B cell (primary cell): ENCODE measurements at regions not wholly inside any gene's neighbourhood (a gene's known extent, or its start where the extent isn't known, plus 50 kb on each side); places are given as distances from the start of the nearest gene placed in this dataset.

Experiments
- ATAC-seq: fragments of 200-7000 bp; cut with Tn5 transposase; one replicate; pipeline ENCODE4 v1.10.0; 2021; ENCODE audit warnings: low read depth, mild to moderate bottlenecking, moderate number of reproducible peaks, moderate library complexity
- CTCF ChIA-PET: fragments of 350-600 bp; sonication (Branson Sonifier 250); formaldehyde crosslinking; loops from one replicate; lab custom pipeline; 2021; ENCODE audit warnings: antibody characterized with exemption, inconsistent platforms; lab: Charles Lee
- POLR2A ChIA-PET: fragments of 350-600 bp; sonication (Branson Sonifier 250); formaldehyde crosslinking; loops from one replicate; lab custom pipeline; 2021; ENCODE audit warnings: antibody characterized with exemption; lab: Charles Lee
- DNase-seq: peaks from one replicate; pipeline ENCODE4 v3.0.0; 2013
- H2AFZ ChIP-seq: 2 replicates; pipeline ENCODE4 v1.6.1; 2012; ENCODE audit warnings: mild to moderate bottlenecking, low read depth, low read length; ENCODE audit not compliant: insufficient read depth, poor library complexity, severe bottlenecking
- H3K27ac ChIP-seq, 2 donors: 1 replicate in 1 of 2; 2 replicates in 1 of 2; pipeline ENCODE4 v1.5.1; 2012 to 2013; ENCODE audit warnings: low read length in 2 of 2, mild to moderate bottlenecking in 2 of 2, moderate library complexity in 1 of 2
- H3K27me3 ChIP-seq, 4 experiments: fragments of 200-600 bp in 1 of 4; sonication (generic) in 1 of 4; replicated peaks in 1 of 4; 1 replicate in 2 of 4; 2 replicates in 2 of 4; pipeline versions ENCODE4 v1.6.1 to v1.7.0; 2013 to 2016; ENCODE audit warnings: low read length in 3 of 4, mild to moderate bottlenecking in 2 of 4, mixed read lengths in 1 of 4, moderate library complexity in 1 of 4; ENCODE audit not compliant: insufficient read depth in 4 of 4, control insufficient read depth in 3 of 4; ENCODE audit errors: control extremely low read depth in 1 of 4
- H3K36me3 ChIP-seq, 2 experiments: replicated peaks in 1 of 2; 1 replicate in 1 of 2; 2 replicates in 1 of 2; pipeline versions ENCODE4 v1.6.1 to v1.7.1; 2013; ENCODE audit warnings: low read length in 1 of 2; ENCODE audit not compliant: insufficient read depth in 2 of 2, control insufficient read depth in 1 of 2; ENCODE audit errors: control extremely low read depth in 1 of 2, extremely low read depth in 1 of 2
- H3K4me1 ChIP-seq, 2 donors: fragments of 200-600 bp in 1 of 2; sonication (generic) in 1 of 2; 1 replicate in 1 of 2; 2 replicates in 1 of 2; pipeline versions ENCODE4 v1.5.1 to v1.6.1; 2013 to 2017; ENCODE audit warnings: low read length in 2 of 2; ENCODE audit not compliant: control insufficient read depth in 2 of 2, insufficient read depth in 2 of 2
- H3K4me2 ChIP-seq: replicated peaks from 2 replicates; pipeline ENCODE3; 2012; ENCODE audit warnings: mild to moderate bottlenecking, low read depth, low read length; ENCODE audit not compliant: poor library complexity, severe bottlenecking
- H3K4me3 ChIP-seq, 5 experiments: fragments of 200-600 bp in 1 of 5; sonication (generic) in 1 of 5; 1 replicate in 3 of 5; 2 replicates in 2 of 5; pipeline versions ENCODE4 v1.5.1 to v1.7.0; 2011 to 2016; ENCODE audit warnings: low read length in 4 of 5, mild to moderate bottlenecking in 4 of 5, low read depth in 2 of 5, control low read depth in 1 of 5, moderate library complexity in 1 of 5; ENCODE audit not compliant: insufficient read depth in 1 of 5; ENCODE audit errors: control extremely low read depth in 1 of 5, extremely low read depth in 1 of 5
- H3K79me2 ChIP-seq: fragments of 200-600 bp; sonication (generic); one replicate; pipeline ENCODE4 v1.6.0; 2016; ENCODE audit warnings: low read length; ENCODE audit not compliant: control insufficient read depth, insufficient read depth
- H3K9ac ChIP-seq: fragments of 200-600 bp; sonication (generic); 2 replicates; pipeline ENCODE4 v1.6.1; 2017; ENCODE audit warnings: mild to moderate bottlenecking, low read length, moderate library complexity
- H3K9me3 ChIP-seq, 3 donors: one replicate each; pipeline versions ENCODE4 v1.6.1 to v1.7.1; 2013; ENCODE audit warnings: low read length in 2 of 3; ENCODE audit not compliant: control insufficient read depth in 2 of 3, insufficient read depth in 1 of 3; ENCODE audit errors: control extremely low read depth in 1 of 3
- H4K20me1 ChIP-seq: 2 replicates; pipeline ENCODE4 v1.6.0; 2012; ENCODE audit warnings: mild to moderate bottlenecking, low read length; ENCODE audit not compliant: insufficient read depth, control insufficient read depth, poor library complexity, severe bottlenecking
- H3K27ac Mint-ChIP-seq: one replicate; pipeline ENCODE4 v1.8.0; 2021; ENCODE audit warnings: mixed read lengths
- H3K27me3 Mint-ChIP-seq: one replicate; pipeline ENCODE4 v1.8.0; 2021; ENCODE audit warnings: mixed read lengths
- H3K4me1 Mint-ChIP-seq: one replicate; pipeline ENCODE4 v1.8.0; 2021; ENCODE audit warnings: mixed read lengths
- H3K4me3 Mint-ChIP-seq: one replicate; pipeline ENCODE4 v1.8.0; 2021; ENCODE audit warnings: mixed read lengths
- H3K9me3 Mint-ChIP-seq: one replicate; pipeline ENCODE4 v1.8.0; 2022; ENCODE audit warnings: mixed read lengths; ENCODE audit not compliant: insufficient read depth
- EZH2 ChIP-seq: IDR thresholded peaks from 2 replicates; pipeline ENCODE4 v1.6.1; 2012; ENCODE audit warnings: borderline replicate concordance, low read depth, mild to moderate bottlenecking, moderate library complexity, low read length; ENCODE audit not compliant: insufficient read depth, poor library complexity, severe bottlenecking
- WGBS: methylation state at CpG from one replicate; pipeline ENCODE4 v1.1.5; 2013; ENCODE audit warnings: missing lambda C conversion rate; ENCODE audit not compliant: insufficient coverage; 5-methylcytosine and 5-hydroxymethylcytosine counted together
- intact Hi-C: fragments of 100-400 bp; cut with micrococcal nuclease; formaldehyde crosslinking; loops from one replicate; pipeline ENCODE4 v1.10.0; 2022
- TF ChIP-seq, protein P1 (sequence below): fragments of 200-600 bp; IDR thresholded peaks from one replicate; pipeline ENCODE4 v1.8.0; 2022; ENCODE audit warnings: antibody characterized with exemption, mild to moderate bottlenecking

DNA sequence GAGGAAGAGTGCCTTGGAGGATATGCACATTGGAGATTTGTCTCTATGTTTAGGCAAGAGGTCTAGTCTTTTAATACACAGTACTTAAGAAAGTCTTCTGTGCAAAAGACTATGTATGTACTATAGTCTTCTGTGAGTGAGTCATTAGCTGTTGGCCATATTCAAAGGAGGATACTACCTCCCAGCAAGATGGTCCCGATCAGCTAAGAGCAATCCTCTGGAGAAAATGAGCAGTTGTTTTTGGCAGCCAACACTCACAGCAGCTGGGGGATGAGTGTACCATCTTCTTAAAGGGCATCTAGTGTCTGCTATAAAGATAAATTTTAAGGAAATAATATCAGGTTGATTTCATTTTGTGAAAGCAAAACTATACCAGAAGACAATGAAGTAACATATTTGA is 487.8 kb downstream of the KCTD12 start:
- Histone ChIP-seq H4K20me1 (no peaks in the 10 kb centered on the region), H3K79me2 (no peaks in the 10 kb centered on the region), H3K27me3 (no peaks in the 10 kb centered on the region), H3K9me3 (no peaks in the 10 kb centered on the region), H3K36me3 (no peaks in the 10 kb centered on the region), H3K27ac (no peak overlapping the region), H3K4me3 (no peak overlapping the region), H3K4me2 (no peak overlapping the region), H3K9ac (no peak overlapping the region), H2AFZ (no peak overlapping the region), H3K4me1 (no peaks in the 10 kb centered on the region)
- intact Hi-C loops, result no loop called here
- Mint-ChIP-seq H3K4me3 (no peak overlapping the region), H3K4me1 (no peaks in the 10 kb centered on the region), H3K9me3 (no peaks in the 10 kb centered on the region), H3K27ac (no peak overlapping the region), H3K27me3 (no peaks in the 10 kb centered on the region)
- CTCF ChIA-PET, result no interaction called here
- no CpG with 5 or more reads among the region's 1 CpG for WGBS
- TF ChIP-seq, protein P1, sequence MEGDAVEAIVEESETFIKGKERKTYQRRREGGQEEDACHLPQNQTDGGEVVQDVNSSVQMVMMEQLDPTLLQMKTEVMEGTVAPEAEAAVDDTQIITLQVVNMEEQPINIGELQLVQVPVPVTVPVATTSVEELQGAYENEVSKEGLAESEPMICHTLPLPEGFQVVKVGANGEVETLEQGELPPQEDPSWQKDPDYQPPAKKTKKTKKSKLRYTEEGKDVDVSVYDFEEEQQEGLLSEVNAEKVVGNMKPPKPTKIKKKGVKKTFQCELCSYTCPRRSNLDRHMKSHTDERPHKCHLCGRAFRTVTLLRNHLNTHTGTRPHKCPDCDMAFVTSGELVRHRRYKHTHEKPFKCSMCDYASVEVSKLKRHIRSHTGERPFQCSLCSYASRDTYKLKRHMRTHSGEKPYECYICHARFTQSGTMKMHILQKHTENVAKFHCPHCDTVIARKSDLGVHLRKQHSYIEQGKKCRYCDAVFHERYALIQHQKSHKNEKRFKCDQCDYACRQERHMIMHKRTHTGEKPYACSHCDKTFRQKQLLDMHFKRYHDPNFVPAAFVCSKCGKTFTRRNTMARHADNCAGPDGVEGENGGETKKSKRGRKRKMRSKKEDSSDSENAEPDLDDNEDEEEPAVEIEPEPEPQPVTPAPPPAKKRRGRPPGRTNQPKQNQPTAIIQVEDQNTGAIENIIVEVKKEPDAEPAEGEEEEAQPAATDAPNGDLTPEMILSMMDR, result no peak
- TF ChIP-seq EZH2, result no peak
- POLR2A ChIA-PET, result no interaction called here
- ATAC-seq (no peak), DNase-seq (no peak)

DNA sequence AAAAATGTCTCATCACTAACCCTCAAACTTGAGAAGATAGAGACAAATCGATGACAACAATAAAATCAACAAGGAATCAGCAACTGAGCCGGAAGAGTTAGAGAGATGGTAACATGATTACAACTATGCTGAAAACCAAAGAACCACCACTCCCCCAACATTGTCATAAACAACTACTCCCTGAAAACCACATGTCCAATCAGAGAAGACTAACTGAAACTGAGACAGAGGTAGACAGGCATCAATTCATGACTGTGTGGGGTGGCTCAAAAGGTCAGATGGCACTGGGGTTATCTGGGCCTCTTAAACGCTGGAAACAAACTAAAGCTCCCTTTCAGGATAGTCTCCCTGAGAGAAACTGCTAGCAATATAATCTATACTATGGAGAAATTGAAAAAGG is 488.8 kb downstream of the KCTD12 start:
- H3K9ac ChIP-seq, result no peak overlapping the region
- ATAC-seq, result no peak
- no peak for TF ChIP-seq EZH2
- TF ChIP-seq, protein P1, result no peak
- no peaks in the 10 kb centered on the region for H3K36me3 ChIP-seq
- H4K20me1 ChIP-seq, result no peaks in the 10 kb centered on the region
- no peaks in the 10 kb centered on the region for H3K4me1 Mint-ChIP-seq
- intact Hi-C loops, result no loop called here
- H3K9me3 Mint-ChIP-seq, result no peaks in the 10 kb centered on the region
- DNase-seq, result no peak
- ChIA-PET CTCF (no interaction called here), POLR2A (no interaction called here)
- no peak overlapping the region for H3K4me3 ChIP-seq
- no peaks in the 10 kb centered on the region for H3K27me3 Mint-ChIP-seq
- no peaks in the 10 kb centered on the region for H3K9me3 ChIP-seq
- WGBS, result no CpG with 5 or more reads among the region's 3 CpGs
- H3K27ac Mint-ChIP-seq, result no peak overlapping the region
- no peaks in the 10 kb centered on the region for H3K27me3 ChIP-seq
- H3K4me3 Mint-ChIP-seq, result no peak overlapping the region
- no peaks in the 10 kb centered on the region for H3K4me1 ChIP-seq
- no peaks in the 10 kb centered on the region for H3K79me2 ChIP-seq
- H3K4me2 ChIP-seq, result no peak overlapping the region
- H3K27ac ChIP-seq, result no peak overlapping the region
- H2AFZ ChIP-seq, result no peak overlapping the region
